ENCODE measurements at regions not wholly inside any gene's neighbourhood (a gene's known extent, or its start where the extent isn't known, plus 50 kb on each side); places are given as distances from the start of the nearest gene placed in this dataset.

- TF ChIP-seq RAD21 (CRISPR knock-in tag; IDR thresholded peaks at IDR 0.05) (no peak), GABPB1 (CRISPR knock-in tag; IDR thresholded peaks at IDR 0.05) (peak; percentile 63), CBFB (CRISPR knock-in tag; IDR thresholded peaks at IDR 0.05) (no peak), YY1 (IDR thresholded peaks at IDR 0.05; ENCODE audit: insufficient read depth, insufficient replicate concordance, low read depth, low read length) (no peak), KLF16 (CRISPR knock-in tag; IDR thresholded peaks at IDR 0.05) (no peak), RAD51 (IDR thresholded peaks at IDR 0.05; ENCODE audit: borderline replicate concordance) (no peak), ZNF674 (CRISPR knock-in tag; IDR thresholded peaks at IDR 0.05; ENCODE audit: low read depth) (no peak), ZMYM2 (CRISPR knock-in tag; IDR thresholded peaks at IDR 0.05) (no peak), MXI1 (IDR thresholded peaks at IDR 0.05; ENCODE audit: borderline replicate concordance, low read depth, low read length) (no peak), RARA (CRISPR knock-in tag; IDR thresholded peaks at IDR 0.05) (0 out of 2 replicates have a peak, but pooled peaks have one; percentile 15), GABPA (IDR thresholded peaks at IDR 0.05; ENCODE audit: low read depth, low read length) (no peak), GABPA (CRISPR knock-in tag; IDR thresholded peaks at IDR 0.05; ENCODE audit: low read depth) (peak; percentile 57), ATF3 (CRISPR knock-in tag; IDR thresholded peaks at IDR 0.05) (peak; percentile 86), ZNF678 (CRISPR knock-in tag; IDR thresholded peaks at IDR 0.05) (no peak), ZNF432 (CRISPR knock-in tag; IDR thresholded peaks at IDR 0.05; ENCODE audit: borderline replicate concordance) (no peak), ERF (CRISPR knock-in tag; IDR thresholded peaks at IDR 0.05) (no peak), ZSCAN30 (CRISPR knock-in tag; IDR thresholded peaks at IDR 0.05) (no peak), ZKSCAN1 (IDR thresholded peaks at IDR 0.05; ENCODE audit: low read length) (no peak), ZNF124 (CRISPR knock-in tag; IDR thresholded peaks at IDR 0.05) (no peak), MBNL3 (CRISPR knock-in tag; conservative IDR thresholded peaks at IDR 0.05) (no peak)
- TF ChIP-seq, protein P1, sequence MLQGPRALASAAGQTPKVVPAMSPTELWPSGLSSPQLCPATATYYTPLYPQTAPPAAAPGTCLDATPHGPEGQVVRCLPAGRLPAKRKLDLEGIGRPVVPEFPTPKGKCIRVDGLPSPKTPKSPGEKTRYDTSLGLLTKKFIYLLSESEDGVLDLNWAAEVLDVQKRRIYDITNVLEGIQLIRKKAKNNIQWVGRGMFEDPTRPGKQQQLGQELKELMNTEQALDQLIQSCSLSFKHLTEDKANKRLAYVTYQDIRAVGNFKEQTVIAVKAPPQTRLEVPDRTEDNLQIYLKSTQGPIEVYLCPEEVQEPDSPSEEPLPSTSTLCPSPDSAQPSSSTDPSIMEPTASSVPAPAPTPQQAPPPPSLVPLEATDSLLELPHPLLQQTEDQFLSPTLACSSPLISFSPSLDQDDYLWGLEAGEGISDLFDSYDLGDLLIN (CRISPR knock-in tag; IDR thresholded peaks at IDR 0.05; ENCODE audit: borderline replicate concordance): no peak
- TF ChIP-seq, protein P2, sequence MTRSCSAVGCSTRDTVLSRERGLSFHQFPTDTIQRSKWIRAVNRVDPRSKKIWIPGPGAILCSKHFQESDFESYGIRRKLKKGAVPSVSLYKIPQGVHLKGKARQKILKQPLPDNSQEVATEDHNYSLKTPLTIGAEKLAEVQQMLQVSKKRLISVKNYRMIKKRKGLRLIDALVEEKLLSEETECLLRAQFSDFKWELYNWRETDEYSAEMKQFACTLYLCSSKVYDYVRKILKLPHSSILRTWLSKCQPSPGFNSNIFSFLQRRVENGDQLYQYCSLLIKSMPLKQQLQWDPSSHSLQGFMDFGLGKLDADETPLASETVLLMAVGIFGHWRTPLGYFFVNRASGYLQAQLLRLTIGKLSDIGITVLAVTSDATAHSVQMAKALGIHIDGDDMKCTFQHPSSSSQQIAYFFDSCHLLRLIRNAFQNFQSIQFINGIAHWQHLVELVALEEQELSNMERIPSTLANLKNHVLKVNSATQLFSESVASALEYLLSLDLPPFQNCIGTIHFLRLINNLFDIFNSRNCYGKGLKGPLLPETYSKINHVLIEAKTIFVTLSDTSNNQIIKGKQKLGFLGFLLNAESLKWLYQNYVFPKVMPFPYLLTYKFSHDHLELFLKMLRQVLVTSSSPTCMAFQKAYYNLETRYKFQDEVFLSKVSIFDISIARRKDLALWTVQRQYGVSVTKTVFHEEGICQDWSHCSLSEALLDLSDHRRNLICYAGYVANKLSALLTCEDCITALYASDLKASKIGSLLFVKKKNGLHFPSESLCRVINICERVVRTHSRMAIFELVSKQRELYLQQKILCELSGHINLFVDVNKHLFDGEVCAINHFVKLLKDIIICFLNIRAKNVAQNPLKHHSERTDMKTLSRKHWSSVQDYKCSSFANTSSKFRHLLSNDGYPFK (CRISPR knock-in tag; IDR thresholded peaks at IDR 0.05; ENCODE audit: borderline replicate concordance): no peak
- TF ChIP-seq, protein P3, sequence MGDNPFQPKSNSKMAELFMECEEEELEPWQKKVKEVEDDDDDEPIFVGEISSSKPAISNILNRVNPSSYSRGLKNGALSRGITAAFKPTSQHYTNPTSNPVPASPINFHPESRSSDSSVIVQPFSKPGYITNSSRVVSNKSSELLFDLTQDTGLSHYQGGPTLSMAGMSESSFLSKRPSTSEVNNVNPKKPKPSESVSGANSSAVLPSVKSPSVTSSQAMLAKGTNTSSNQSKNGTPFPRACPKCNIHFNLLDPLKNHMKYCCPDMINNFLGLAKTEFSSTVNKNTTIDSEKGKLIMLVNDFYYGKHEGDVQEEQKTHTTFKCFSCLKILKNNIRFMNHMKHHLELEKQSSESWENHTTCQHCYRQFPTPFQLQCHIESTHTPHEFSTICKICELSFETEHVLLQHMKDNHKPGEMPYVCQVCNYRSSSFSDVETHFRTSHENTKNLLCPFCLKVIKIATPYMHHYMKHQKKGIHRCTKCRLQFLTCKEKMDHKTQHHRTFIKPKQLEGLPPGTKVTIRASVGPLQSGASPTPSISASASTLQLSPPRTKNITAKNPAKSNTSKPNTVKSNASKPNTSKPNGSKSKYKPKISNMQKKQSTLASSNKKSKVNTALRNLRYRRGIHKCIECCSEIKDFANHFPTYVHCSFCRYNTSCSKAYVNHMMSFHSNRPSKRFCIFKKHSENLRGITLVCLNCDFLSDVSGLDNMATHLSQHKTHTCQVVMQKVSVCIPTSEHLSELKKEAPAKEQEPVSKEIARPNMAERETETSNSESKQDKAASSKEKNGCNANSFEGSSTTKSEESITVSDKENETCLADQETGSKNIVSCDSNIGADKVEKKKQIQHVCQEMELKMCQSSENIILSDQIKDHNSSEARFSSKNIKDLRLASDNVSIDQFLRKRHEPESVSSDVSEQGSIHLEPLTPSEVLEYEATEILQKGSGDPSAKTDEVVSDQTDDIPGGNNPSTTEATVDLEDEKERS (CRISPR knock-in tag; IDR thresholded peaks at IDR 0.05): no peak
These were observed 83.2 kb upstream of the KIF5B start (continued) for GRCh38 chr10:32139223-32140073.
